ENCODE measurements at regions not wholly inside any gene's neighbourhood (a gene's known extent, or its start where the extent isn't known, plus 50 kb on each side); places are given as distances from the start of the nearest gene placed in this dataset.
"Not testable (repeated sequence)": the region's sequence is repeated elsewhere in the genome, so short reads cannot be mapped to it uniquely, and the experiment has no call there.

DNA sequence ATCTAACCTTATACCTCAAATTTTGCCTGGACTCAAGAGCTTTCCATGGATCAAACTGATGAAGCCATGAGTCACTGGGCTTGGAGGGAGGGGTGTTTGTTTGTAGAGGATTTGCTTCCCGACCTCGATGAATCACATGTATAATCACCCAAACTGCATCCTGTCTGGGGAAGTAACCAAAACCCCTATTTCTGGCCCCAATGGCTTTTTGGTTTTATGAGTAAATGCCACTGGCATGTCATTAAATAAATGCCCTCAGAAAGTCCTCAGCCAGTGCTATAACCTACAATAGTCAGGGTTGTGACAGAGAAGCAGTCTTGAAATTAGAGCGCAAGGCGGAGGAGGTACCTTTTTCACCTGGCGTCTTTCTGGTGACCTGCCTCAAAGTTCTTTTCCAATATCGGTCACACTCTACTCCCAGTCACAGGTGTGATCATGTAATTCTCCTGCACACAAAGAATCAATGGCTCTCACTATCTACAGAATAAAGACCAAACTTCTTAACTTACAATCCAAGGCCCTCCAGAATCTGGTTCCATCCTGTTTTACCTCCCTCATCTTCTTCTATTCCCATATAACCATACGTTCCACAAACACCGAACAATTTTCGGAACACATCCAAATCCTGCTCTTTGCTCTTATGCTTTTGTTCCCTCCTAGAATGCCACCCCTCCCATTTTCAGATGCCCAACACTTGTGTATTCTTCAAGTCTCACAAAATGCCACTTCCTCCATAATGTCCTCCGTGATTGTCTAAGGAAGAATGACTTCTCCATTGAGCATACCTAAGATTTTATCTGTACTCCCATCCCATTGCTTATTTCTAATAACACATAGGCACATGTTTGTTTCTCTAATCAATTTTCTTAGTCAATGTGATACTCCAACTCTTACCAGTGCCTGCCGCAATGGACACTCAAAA is 81.3 kb upstream of the BLID start:
- no peak overlapping the region for H3K4me3 ChIP-seq (ENCODE audit: low read depth, low read length)
- peak; percentile 96 for DNase-seq (ENCODE audit: low read depth)

DNA sequence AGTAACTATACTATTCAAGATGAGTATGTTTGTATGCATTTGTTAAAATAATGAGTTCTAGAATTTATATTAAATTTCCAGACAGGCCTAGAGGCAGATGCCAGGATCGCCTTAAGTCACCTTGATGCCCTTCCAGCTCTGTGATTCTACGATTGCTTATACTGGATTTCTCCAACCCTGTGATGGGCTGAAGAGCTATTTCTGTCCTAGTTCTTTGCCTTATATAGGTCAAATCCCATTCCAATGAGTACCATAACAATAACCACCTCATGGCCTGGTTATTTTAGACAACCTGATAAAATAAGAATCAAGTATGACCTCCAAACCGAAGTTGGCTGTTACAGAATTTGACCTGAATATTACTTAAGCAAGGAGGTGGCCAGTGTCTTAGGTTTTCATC is 79.8 kb upstream of the BLID start:
- DNase-seq (ENCODE audit: low read depth): no peak
- no peak overlapping the region for H3K4me3 ChIP-seq (ENCODE audit: low read depth, low read length)

DNA sequence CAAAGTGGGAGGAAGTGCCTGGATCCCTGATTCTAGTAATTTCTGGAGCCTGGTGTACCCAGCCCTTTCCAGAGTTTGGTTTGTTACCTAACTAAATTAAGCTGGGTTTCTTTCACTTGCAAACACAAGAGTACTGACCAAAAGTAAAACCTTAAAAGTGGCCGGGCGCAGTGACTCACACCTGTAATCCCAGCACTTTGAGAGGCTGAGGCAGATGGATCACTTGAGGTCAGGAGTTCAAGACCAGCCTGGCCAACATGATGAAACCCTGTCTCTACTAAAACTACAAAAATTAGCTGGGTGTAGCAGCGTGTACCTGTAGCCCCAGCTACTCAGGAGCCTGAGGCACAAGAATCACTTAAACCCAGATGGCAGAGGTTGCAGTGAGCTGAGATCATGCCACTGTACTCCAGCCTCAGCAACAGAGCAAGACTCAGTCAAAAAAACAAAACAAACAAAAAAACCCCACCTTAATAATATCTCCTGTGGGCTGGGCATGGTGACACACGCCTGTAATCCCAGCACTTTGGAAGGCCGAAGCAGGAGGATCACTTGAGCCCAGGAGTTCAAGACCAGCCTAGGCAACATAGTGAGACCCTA is 78.0 kb upstream of the BLID start:
- not testable (repeated sequence) for DNase-seq (ENCODE audit: low read depth); H3K4me3 ChIP-seq (ENCODE audit: low read depth, low read length)

DNA sequence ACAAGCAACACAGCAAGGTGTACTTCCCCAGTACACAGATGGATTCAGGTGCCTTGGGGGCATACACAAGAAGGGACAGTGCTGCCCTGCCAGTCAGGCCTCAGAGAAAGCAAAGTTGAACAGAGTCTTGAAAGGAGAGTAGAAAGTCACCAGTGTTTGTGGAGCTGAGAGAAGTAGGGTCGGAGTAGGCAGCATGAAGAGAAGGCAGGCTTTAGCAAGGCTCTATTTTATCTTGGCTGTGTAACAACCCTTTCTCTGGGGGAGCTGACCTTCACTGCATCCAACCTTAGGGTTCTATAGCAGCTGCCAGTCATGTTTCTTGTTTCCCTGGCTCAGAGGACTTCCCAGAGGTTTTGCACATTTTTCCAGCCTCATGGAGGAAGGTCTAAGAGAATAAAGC is 77.4 kb upstream of the BLID start:
- H3K4me3 ChIP-seq (ENCODE audit: low read depth, low read length): no peak overlapping the region
- DNase-seq (ENCODE audit: low read depth): no peak

DNA sequence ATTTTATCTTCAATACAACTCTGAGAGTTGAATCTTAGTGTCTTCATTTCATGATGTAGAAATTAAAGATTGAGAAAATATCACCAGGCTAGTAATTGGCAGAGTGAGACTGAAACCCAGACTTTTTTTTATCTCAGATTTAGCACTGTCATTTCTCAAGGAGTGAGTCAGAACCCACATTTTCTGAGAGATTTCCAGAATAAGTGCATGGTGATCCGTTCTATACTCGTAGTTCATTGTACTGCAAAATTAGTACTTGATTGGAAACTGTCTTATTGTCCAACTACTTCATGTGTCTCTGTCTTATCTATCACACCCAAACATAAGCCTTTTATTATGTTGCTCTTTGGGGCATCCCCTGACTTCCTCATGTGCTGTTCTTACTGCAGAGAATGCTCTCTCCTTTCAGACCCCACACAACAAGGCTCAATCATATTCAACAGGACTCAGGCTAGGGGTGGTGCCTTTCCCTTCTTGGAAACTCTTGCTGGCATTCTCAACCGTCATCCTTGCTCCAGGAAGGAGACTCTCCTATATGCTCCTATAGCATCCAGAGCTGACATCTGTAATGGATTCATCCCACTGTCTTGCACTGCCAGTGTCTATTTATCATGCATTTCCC is 76.7 kb upstream of the BLID start:
- no peak for DNase-seq (ENCODE audit: low read depth)
- no peak overlapping the region for H3K4me3 ChIP-seq (ENCODE audit: low read depth, low read length)

DNA sequence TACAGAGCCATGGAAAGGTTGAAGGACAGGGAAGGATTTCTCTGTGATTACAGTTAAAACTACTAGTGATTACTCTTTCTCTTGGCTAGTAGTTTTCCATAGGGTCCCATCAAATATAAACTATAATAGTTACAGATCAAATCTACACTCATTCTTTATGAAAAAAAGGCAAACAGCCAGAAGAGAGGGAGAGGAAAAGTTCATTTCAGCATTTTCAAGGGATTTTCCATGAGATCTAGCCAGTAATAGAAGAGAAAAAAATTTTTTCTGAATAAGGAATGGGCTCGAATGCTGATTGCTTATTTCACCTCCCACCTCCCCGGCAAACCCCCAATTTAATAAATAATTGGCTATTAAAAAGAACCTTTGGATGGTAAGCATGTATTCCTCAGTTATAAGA is 74.8 kb upstream of the BLID start:
- no peak for DNase-seq (ENCODE audit: low read depth)
- H3K4me3 ChIP-seq (ENCODE audit: low read depth, low read length): no peak overlapping the region

DNA sequence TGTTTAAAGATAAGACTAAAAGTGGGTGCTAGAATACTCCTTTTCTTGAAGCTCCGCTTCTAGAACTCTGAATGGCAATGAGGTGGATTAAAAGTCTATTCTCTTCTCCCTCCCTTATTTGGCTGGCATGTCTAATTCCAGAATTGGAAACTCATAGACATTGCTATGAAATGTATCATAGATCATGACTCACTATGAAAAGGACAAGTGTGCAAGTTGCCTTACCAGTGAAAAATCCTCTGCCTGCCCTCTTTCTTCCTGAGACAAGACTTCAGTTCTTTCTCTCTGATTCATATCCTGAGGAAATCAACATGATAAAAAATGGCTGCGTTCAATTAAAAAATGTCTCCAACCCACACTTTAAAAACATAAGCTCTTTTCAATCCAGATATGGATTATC is 73.2 kb upstream of the BLID start:
- peak; percentile 92 for DNase-seq (ENCODE audit: low read depth)
- no peak overlapping the region for H3K4me3 ChIP-seq (ENCODE audit: low read depth, low read length)

DNA sequence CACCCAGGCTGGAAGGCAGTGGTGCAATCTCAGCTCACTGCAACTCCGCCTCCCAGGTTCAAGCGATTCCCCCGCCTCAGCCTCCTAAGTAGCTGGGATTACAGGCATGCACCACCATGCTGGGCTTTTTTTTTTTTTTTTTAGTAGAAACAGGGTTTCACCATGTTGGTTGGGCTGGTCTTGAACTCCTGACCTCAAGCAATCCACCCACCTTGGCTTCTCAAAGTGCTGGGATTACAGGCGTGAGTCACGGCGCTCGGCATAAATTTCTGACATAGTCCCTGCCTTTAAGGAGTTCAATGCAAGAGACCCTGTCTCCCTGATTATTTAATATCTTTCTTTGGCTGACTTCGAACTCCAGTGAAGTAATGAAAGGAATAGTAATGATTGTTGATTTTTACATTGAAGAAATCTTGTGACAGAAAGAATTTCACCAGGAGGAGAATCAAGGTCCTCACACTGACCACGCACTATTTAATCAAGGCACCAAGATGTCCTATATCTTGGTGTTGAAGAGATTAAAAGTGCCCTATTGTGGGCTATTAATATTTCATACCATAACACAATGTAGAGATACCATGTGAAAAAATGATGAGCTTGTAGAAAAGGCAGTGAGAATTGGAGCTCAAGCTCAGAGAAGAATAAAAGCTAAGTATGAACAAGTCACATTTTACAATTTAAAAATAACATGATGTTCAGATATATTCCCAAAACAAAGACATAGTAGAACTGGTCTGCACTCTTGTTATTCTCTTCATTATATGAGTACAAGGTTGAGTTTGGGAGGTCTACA is 71.6 kb upstream of the BLID start:
- no peak for DNase-seq (ENCODE audit: low read depth)
- no peak overlapping the region for H3K4me3 ChIP-seq (ENCODE audit: low read depth, low read length)

DNA sequence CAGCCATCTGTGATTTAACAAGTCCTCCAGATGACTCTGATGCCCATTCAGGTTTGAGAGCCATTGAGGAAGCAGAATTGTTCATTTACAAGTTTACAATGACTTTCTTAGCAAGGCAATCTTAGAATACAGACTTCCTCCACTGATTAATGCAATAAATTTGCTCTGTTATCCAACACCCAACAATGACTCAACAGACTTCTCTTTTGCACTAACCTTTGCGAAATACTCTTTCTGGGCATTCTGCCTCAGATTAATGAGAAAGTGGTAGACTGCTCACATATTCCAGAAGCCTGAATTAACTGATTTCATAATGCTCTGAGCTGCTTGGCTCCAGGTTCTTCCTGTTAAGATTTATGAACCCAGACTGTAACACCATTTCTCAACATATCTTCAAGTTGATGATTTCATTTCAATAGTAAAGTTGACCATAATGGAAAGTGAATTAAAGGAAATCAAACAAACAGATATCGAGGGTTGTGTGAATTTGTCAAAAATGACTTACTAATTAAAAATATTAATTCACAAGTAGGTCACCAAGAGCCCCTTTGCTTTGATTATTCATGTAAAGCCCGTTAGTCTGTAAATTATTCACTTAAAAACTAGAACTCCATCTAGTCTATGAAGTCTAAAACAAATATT is 70.5 kb upstream of the BLID start:
- peak; percentile 96 for DNase-seq (ENCODE audit: low read depth)
- H3K4me3 ChIP-seq (ENCODE audit: low read depth, low read length): no peak overlapping the region

DNA sequence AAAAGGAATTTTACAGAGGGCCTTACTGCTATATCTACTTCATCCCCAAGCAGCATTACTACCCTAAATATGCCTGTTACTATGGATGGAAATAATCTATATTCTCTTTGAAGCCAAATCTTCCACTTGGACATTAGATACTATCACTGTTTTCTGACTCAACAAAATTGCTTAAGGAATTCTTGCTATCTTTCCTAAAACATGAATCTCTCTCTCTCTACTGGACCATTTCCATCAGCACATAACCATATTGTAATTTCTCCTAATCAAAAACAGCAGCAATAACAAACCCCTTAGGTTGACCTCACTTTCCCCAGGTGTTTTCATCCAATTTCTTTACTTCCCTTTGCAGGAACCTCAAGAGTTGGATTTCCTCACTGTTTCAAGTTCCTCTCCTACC is 67.9 kb upstream of the BLID start:
- no peak for DNase-seq (ENCODE audit: low read depth)
- no peak overlapping the region for H3K4me3 ChIP-seq (ENCODE audit: low read depth, low read length)

DNA sequence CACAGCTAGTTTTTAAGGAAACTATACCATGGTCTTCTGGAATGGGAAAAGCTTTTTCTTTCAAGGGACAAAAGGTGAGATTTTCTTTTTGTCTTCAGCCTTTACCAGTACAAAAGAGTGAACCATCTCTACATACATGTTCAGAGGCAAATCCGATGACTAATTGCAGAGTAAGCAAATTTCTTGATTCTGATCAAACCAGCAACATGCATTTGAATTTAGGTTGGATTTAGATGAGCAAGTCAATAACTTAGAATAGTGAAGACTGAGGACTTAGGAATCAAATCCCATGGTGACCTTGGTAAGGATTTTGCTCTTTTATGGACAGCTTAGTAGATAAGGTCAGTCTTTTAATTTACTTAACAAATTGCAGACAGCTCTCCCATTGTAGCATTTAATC is 65.9 kb upstream of the BLID start:
- no peak for DNase-seq (ENCODE audit: low read depth)
- H3K4me3 ChIP-seq (ENCODE audit: low read depth, low read length): no peak overlapping the region

DNA sequence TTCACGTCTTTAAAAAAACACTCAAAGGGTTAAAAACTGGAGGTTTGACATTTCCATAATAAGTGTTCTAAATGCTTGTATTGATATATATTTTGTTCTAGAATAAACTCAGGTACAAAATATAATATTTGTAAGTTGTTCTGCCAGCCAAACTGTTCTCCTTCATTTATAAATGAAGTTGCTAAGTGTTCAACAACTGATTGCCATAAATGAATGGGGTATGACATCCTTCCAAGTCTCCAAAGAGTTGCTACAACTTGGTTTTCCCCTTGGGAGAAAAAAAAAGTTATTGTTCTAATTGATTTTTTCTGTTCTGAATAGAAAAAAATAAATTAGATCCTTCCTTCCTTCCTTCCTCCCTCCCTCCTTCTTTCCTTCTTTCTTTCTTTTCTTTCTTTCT is 65.4 kb upstream of the BLID start:
- H3K4me3 ChIP-seq (ENCODE audit: low read depth, low read length): no peak overlapping the region
- DNase-seq (ENCODE audit: low read depth): no peak

DNA sequence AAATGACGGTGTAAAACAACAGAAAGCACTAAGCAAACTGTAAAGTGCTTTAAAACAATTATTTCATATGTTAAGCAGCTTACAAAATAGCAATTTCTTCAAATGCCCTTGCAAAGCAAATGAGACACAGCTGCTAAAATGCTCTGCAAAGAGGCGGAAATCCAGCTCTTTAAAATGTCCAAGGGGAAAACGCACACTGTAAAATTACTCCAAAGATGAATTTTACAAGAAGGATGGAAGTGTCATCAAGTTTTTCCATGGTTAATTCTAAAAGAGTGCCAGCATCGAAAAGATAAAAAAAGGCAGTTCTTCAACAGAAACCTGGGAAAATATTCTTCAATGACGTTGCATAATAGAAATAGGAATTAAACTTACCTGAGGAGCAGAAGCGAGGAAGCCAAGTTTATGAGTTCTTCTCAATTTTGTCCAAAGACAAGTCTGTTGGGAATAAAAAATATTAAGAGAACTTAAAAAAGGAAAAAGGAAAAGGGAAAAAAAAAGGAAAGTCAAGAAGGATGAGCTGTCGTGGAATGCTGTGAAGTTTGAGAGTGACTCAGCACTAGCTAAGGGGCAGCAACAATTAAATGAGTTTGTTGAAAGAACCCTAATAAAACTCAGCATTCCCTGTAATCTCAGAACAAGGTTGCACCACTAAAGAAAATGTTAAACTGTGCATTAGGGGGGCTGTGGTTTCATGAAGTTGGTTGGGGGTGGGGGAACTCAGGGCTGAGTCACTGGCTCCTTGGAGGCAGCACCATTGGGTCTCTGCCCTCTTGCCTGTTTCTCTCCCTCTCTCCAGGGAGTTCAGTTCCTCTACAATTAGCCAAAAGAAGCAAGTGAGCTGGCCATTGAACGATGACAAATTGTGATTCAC is 64.2 kb upstream of the BLID start:
- peak overlapping the region; percentile 71 for H3K4me3 ChIP-seq (ENCODE audit: low read depth, low read length)

DNA sequence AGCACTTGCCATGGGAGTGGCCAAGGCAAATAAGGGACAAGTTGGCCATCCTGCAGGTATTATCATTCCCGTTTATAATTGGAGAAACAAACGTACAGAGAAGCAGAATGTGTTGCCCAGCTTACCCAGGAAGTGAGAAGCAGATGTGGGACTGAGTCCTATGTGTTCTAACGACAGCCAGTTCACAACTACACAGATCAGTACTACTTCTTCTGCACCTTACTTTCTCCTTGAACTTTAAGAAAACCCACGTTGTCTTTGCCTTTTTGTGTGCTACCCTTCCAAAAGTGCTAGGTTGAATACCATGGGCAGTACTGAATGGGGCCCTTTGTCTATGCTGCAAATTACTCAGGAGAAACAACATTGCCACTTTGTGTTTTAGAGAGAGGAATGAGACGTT is 62.8 kb upstream of the BLID start:
- no peak for DNase-seq (ENCODE audit: low read depth)
- H3K4me3 ChIP-seq (ENCODE audit: low read depth, low read length): peak overlapping the region; percentile 71

More for the DNA sequence above, 64.2 kb upstream of the BLID start:
- peak; percentile 99 for DNase-seq (ENCODE audit: low read depth)

DNA sequence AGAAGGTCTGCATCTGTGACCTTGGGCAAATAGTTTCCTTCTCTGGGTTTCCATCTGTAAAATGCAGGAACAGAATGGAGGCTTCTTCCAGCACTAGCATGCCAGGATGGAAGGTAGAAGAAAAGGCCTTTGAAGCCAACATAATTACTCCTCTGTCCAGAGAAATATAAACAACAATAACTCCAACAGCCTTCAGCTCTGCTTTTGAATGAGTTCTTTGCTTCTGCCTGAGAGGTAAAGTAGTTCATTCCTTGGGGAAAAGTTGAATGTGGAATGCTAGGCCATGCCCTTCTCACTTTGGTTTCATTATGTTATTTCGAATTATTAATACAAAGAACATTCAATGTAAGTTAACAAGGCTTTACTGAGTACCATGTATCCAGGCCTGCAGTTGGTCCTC is 61.2 kb upstream of the BLID start:
- no peak for DNase-seq (ENCODE audit: low read depth)
- peak overlapping the region; percentile 71 for H3K4me3 ChIP-seq (ENCODE audit: low read depth, low read length)

DNA sequence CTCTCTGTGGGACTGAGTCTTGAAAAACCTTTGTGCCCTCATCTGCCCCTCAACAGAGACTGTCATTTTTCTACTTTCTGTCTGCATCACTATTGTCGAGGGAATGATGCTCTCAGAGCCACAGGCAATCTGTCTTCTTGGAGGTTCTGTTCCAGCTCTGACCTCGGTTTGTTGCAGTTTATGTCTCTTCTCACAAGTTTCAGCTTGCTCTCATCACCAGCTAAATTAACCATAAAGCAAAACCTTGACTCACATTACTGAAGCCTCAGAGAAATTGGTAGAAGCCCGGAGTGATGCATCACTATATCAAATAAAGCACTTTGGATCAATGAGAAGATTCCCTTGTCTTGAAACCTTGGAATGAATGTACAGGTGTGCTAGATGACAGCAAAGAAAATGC is 60.6 kb upstream of the BLID start:
- DNase-seq (ENCODE audit: low read depth): no peak

DNA sequence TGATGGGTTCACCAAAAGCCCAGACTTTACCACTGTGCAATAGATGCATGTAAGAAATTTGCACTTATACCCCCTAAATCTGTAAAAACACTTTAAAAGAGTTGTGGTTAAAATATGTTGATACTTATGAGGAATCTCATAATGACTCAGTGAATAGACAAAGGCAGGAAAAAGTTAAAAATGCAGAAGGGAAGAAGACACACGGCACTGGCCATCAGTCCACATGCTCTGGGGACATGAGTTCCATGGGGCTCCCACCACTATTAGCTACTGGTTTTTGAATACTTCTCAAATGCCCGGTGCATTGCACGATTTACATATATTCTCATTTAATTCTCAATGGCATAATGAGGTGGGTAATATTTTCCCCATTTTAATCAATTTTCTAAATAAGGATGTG is 59.3 kb upstream of the BLID start:
- DNase-seq (ENCODE audit: low read depth): no peak
- peak overlapping the region; percentile 71 for H3K4me3 ChIP-seq (ENCODE audit: low read depth, low read length)

More for the DNA sequence above, 60.6 kb upstream of the BLID start:
- peak overlapping the region; percentile 71 for H3K4me3 ChIP-seq (ENCODE audit: low read depth, low read length)

DNA sequence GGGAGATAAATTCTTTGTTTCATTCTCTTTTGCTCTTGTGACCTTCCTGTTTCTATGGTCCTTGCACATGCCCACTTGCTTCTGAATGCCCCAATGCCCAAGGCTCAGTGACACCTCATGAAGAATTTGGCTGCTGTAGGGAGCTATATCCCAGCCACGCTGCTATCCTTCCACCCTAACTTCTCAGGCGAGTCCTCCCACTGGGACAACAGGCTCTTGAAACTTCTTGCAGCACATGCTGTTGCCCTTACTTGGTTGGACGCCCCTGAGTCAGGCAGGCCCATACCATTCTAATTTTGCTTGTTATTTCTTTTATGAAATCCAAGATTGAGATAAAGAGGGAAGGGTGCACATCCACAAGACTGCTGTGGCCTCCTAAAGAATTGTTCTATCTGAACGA is 57.6 kb upstream of the BLID start:
- DNase-seq (ENCODE audit: low read depth): no peak
- peak overlapping the region; percentile 11 for H3K4me3 ChIP-seq (ENCODE audit: low read depth, low read length)

DNA sequence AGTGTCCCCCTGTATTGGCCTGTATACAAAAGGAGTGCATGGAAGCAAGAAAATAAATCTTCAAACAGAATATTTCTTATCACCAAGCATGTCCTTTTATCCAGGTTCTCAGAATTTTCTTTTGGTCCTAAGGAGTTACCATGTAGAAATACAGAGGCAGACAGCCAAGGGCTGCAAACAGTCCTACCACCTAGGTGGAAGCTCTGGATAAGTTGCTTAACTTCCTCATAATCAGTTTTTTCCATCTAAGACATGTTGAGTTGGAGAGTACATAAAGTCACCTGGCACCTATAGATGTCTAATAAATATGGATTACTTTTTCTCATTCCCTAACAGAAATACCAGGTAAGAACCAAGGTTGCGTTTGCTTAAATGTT is 57.0 kb upstream of the BLID start:
- no peak for DNase-seq (ENCODE audit: low read depth)
- H3K4me3 ChIP-seq (ENCODE audit: low read depth, low read length): no peak overlapping the region
